A549 (cell line): ENCODE measurements at regions not wholly inside any gene's neighbourhood (a gene's known extent, or its start where the extent isn't known, plus 50 kb on each side); places are given as distances from the start of the nearest gene placed in this dataset.

Experiments
- ATAC-seq, 2 experiments: fragments of 200-7000 bp in 1 of 2; fragments of >200 bp in 1 of 2; cut with Nextera tagmentation in 1 of 2; cut with Tn5 transposase in 1 of 2; 3 replicates each; pipeline versions ENCODE4 v1.8.0 to v1.9.1; 2018 to 2020; ENCODE audit warnings: mild to moderate bottlenecking in 1 of 2, moderate library complexity in 1 of 2
- CTCF ChIA-PET: fragments of 300-600 bp; sonication (Branson Sonifier 250); formaldehyde crosslinking; extraction: SDS; loops from one replicate; lab custom pipeline; 2021; ENCODE audit warnings: antibody characterized with exemption, inconsistent platforms; lab: Yijun Ruan, JAX
- POLR2A ChIA-PET: fragments of 350-600 bp; formaldehyde crosslinking; extraction: SDS; loops from one replicate; lab custom pipeline; 2021; ENCODE audit warnings: antibody characterized with exemption, inconsistent platforms; lab: Yijun Ruan, JAX
- DNase-seq, 2 experiments: peaks; one replicate each; pipeline versions ENCODE4 v3.0.0 to v3.0.0-alpha.2; 2011 to 2016; ENCODE audit warnings: low read depth in 1 of 2, low spot score in 1 of 2
- FAIRE-seq: peaks from 2 replicates; lab custom pipeline; 2011; peaks lifted over from hg19 to GRCh38; lab: Jason Lieb, UNC
- H3K27ac ChIP-seq, 2 experiments: fragments of >200 bp; sonication (Bioruptor Twin); formaldehyde crosslinking; 3 replicates each; pipeline ENCODE4 v1.5.1; 2016 to 2017
- H3K4me1 ChIP-seq: fragments of >200 bp; sonication (Bioruptor Twin); formaldehyde crosslinking; 3 replicates; pipeline ENCODE4 v1.6.1; 2016
- H3K4me2 ChIP-seq: fragments of >200 bp; sonication (Bioruptor Twin); formaldehyde crosslinking; 3 replicates; pipeline ENCODE4 v1.6.1; 2016
- H3K4me3 ChIP-seq: fragments of >200 bp; sonication (Bioruptor Twin); formaldehyde crosslinking; 3 replicates; pipeline ENCODE4 v1.5.1; 2016
- H3K9me3 ChIP-seq: fragments of >200 bp; sonication (Bioruptor Twin); formaldehyde crosslinking; 3 replicates; pipeline ENCODE4 v1.6.1; 2016
- BHLHE40 ChIP-seq: IDR thresholded peaks from 2 replicates; pipeline ENCODE4 v1.6.1; 2012; ENCODE audit warnings: low read depth, low read length, inconsistent platforms
- CBX2 ChIP-seq: fragments of 200-600 bp; sonication (generic); IDR thresholded peaks from 2 replicates; pipeline ENCODE4 v1.6.1; 2016; ENCODE audit warnings: low read depth, mild to moderate bottlenecking, borderline replicate concordance
- CBX8 ChIP-seq: fragments of 200-600 bp; sonication (generic); IDR thresholded peaks from 2 replicates; pipeline ENCODE4 v1.6.1; 2016
- CHD4 ChIP-seq: fragments of 200-600 bp; sonication (generic); IDR thresholded peaks from 2 replicates; pipeline ENCODE4 v1.6.1; 2016; ENCODE audit warnings: antibody characterized with exemption, mild to moderate bottlenecking, borderline replicate concordance
- EHMT2 ChIP-seq: fragments of 200-600 bp; sonication (generic); IDR thresholded peaks from 2 replicates; pipeline ENCODE4 v1.6.1; 2016; ENCODE audit warnings: antibody characterized with exemption, low read depth, mild to moderate bottlenecking, moderate library complexity
- FOSB ChIP-seq: fragments of 250-450 bp; sonication (Bioruptor Pico); IDR thresholded peaks from 2 replicates; pipeline ENCODE4 v1.5.0; 2020; ENCODE audit warnings: mild to moderate bottlenecking, moderate library complexity
- FOSL2 ChIP-seq, 2 experiments: fragments of 450-650 bp in 1 of 2; fragments of >200 bp in 1 of 2; sonication (Bioruptor Twin) in 1 of 2; formaldehyde crosslinking; IDR thresholded peaks; 2 replicates each; pipeline versions ENCODE4 v1.5.0 to v1.6.1; 2016 to 2020; ENCODE audit warnings: mild to moderate bottlenecking in 1 of 2, moderate library complexity in 1 of 2
- GATA3 ChIP-seq: IDR thresholded peaks from 2 replicates; pipeline ENCODE4 v1.6.1; 2012; ENCODE audit warnings: borderline replicate concordance
- HDAC2 ChIP-seq: fragments of 200-600 bp; sonication (generic); IDR thresholded peaks from 2 replicates; pipeline ENCODE4 v1.6.1; 2016
- HOXB13 ChIP-seq: fragments of 250-450 bp; sonication (Bioruptor Pico); IDR thresholded peaks from 2 replicates; pipeline ENCODE4 v1.5.0; 2020; ENCODE audit warnings: low read depth, mild to moderate bottlenecking, moderate library complexity
- JUNB ChIP-seq: fragments of >200 bp; sonication (Bioruptor Twin); formaldehyde crosslinking; IDR thresholded peaks from 2 replicates; pipeline ENCODE4 v1.6.1; 2016
- MAFK ChIP-seq: fragments of 450-650 bp; IDR thresholded peaks from 2 replicates; pipeline ENCODE4 v1.6.1; 2014; ENCODE audit not compliant: partially characterized antibody
- MAZ ChIP-seq: fragments of 150-350 bp; IDR thresholded peaks from 2 replicates; pipeline ENCODE4 v1.6.1; 2014; ENCODE audit warnings: antibody characterized with exemption, low read depth, low read length, borderline replicate concordance
- NPAS2 ChIP-seq: fragments of 250-450 bp; sonication (Bioruptor Pico); IDR thresholded peaks from 2 replicates; pipeline ENCODE4 v1.8.0; 2022; ENCODE audit warnings: mild to moderate bottlenecking, moderate library complexity, borderline replicate concordance
- RARB ChIP-seq: fragments of 250-450 bp; sonication (Bioruptor Pico); IDR thresholded peaks from 2 replicates; pipeline ENCODE4 v1.8.0; 2021; ENCODE audit warnings: mild to moderate bottlenecking, moderate library complexity
- RCOR1 ChIP-seq: fragments of 150-350 bp; IDR thresholded peaks from 2 replicates; pipeline ENCODE4 v1.6.1; 2014; ENCODE audit warnings: antibody characterized with exemption, low read length, low read depth
- RFX5 ChIP-seq: fragments of 450-650 bp; IDR thresholded peaks from 2 replicates; pipeline ENCODE4 v1.7.1; 2014; ENCODE audit warnings: antibody characterized with exemption, mild to moderate bottlenecking, moderate library complexity
- RNF2 ChIP-seq: fragments of 200-600 bp; sonication (generic); IDR thresholded peaks from 2 replicates; pipeline ENCODE4 v1.6.1; 2016; ENCODE audit warnings: low read depth, mild to moderate bottlenecking, antibody characterized with exemption, moderate library complexity, borderline replicate concordance
- SMC3 ChIP-seq: fragments of >200 bp; sonication (Bioruptor Twin); formaldehyde crosslinking; IDR thresholded peaks from 3 replicates; pipeline ENCODE4 v1.6.1; 2018; ENCODE audit warnings: inconsistent platforms
- TP53 ChIP-seq: fragments of 250-450 bp; sonication (Bioruptor Pico); IDR thresholded peaks from 2 replicates; pipeline ENCODE4 v1.5.0; 2021; ENCODE audit warnings: mild to moderate bottlenecking, moderate library complexity
- ZFP36 ChIP-seq: fragments of 450-650 bp; IDR thresholded peaks from 2 replicates; pipeline ENCODE4 v1.6.1; 2014; ENCODE audit warnings: borderline replicate concordance; ENCODE audit not compliant: partially characterized antibody
- WGBS: methylation state at CpG from one replicate; pipeline ENCODE4 v1.1.6; 2017; ENCODE audit errors: missing lambda C conversion rate; 5-methylcytosine and 5-hydroxymethylcytosine counted together
- TF ChIP-seq, protein P1 (sequence below): fragments of 200-600 bp; sonication (generic); IDR thresholded peaks from 2 replicates; pipeline ENCODE4 v1.6.1; 2016; ENCODE audit warnings: antibody characterized with exemption, mild to moderate bottlenecking, moderate library complexity
- TF ChIP-seq, protein P2 (sequence below): fragments of >200 bp; sonication (Bioruptor Twin); formaldehyde crosslinking; IDR thresholded peaks from 3 replicates; pipeline ENCODE4 v1.6.1; 2016
- TF ChIP-seq, protein P3 (sequence below): fragments of 450-650 bp; IDR thresholded peaks from 2 replicates; pipeline ENCODE4 v1.6.1; 2014; ENCODE audit warnings: antibody characterized with exemption
- TF ChIP-seq, protein P4 (sequence below): IDR thresholded peaks from 2 replicates; pipeline ENCODE4 v1.6.1; 2012

DNA sequence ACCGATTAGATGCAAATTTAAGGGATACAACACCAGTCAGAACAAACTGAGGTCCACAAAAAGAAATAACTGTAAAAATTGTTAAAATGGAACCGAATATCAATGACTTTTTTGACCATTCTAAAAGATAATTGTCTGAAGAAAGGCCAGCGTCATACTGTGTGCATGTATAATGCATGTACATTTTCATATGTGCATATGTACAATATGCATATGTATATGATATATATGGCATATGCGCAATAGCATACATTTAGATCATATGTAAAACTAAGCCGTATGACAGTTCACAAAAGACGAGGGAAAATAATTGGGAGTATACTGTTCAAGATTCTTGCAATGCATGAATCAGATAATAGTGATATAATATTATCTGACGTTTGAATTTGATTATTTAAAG, 475.8 kb upstream of the TMEM132C start:
- Histone ChIP-seq H3K9me3 (no peaks in the 10 kb centered on the region), H3K4me3 (no peak overlapping the region)
- TF ChIP-seq CHD4 (no peak), RFX5 (no peak), NPAS2 (CRISPR knock-in tag) (no peak), RCOR1 (no peak), JUNB (no peak), GATA3 (no peak), TP53 (no peak), MAFK (no peak), HOXB13 (CRISPR knock-in tag) (no peak), RNF2 (no peak), MAZ (no peak), FOSL2 (IDR thresholded peaks at IDR 0.05) (no peak), FOSL2 (CRISPR knock-in tag; IDR thresholded peaks at IDR 0.05) (no peak), CBX2 (no peak), HDAC2 (no peak), EHMT2 (no peak), FOSB (no peak), ZFP36 (no peak)
- TF ChIP-seq, protein P1, sequence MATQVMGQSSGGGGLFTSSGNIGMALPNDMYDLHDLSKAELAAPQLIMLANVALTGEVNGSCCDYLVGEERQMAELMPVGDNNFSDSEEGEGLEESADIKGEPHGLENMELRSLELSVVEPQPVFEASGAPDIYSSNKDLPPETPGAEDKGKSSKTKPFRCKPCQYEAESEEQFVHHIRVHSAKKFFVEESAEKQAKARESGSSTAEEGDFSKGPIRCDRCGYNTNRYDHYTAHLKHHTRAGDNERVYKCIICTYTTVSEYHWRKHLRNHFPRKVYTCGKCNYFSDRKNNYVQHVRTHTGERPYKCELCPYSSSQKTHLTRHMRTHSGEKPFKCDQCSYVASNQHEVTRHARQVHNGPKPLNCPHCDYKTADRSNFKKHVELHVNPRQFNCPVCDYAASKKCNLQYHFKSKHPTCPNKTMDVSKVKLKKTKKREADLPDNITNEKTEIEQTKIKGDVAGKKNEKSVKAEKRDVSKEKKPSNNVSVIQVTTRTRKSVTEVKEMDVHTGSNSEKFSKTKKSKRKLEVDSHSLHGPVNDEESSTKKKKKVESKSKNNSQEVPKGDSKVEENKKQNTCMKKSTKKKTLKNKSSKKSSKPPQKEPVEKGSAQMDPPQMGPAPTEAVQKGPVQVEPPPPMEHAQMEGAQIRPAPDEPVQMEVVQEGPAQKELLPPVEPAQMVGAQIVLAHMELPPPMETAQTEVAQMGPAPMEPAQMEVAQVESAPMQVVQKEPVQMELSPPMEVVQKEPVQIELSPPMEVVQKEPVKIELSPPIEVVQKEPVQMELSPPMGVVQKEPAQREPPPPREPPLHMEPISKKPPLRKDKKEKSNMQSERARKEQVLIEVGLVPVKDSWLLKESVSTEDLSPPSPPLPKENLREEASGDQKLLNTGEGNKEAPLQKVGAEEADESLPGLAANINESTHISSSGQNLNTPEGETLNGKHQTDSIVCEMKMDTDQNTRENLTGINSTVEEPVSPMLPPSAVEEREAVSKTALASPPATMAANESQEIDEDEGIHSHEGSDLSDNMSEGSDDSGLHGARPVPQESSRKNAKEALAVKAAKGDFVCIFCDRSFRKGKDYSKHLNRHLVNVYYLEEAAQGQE: no peak
- TF ChIP-seq, protein P2, sequence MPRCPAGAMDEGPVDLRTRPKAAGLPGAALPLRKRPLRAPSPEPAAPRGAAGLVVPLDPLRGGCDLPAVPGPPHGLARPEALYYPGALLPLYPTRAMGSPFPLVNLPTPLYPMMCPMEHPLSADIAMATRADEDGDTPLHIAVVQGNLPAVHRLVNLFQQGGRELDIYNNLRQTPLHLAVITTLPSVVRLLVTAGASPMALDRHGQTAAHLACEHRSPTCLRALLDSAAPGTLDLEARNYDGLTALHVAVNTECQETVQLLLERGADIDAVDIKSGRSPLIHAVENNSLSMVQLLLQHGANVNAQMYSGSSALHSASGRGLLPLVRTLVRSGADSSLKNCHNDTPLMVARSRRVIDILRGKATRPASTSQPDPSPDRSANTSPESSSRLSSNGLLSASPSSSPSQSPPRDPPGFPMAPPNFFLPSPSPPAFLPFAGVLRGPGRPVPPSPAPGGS: no peak
- TF ChIP-seq, all 56 proteins: peak for 0
- ChIA-PET CTCF (no interaction called here), POLR2A (no interaction called here)
- no peaks in the 10 kb centered on the region for H3K4me1 ChIP-seq
- 13% methylated on average over 7 of the region's 7 CpGs for WGBS
- FAIRE-seq (no peak), DNase-seq (no peak), ATAC-seq (no peak)
- H3K4me2 ChIP-seq: no peak overlapping the region
- no peak overlapping the region for H3K27ac ChIP-seq

DNA sequence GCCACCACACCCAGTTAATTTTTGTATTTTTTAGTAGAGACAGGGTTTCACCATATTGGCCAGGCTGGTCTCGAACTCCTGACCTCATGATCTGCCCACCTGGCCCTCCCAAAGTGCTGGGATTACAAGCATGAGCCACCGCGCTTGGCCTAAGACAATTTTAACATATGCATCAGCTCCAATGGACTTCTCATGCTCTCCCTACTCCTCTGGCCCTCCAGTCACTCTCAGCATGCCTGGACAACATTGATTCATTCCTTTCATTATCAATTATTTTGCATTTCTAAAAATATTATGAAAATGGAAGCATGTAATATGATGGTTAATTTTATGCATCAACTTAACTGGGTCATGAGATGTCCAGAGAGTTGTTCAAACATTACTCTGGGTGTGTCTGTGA, 469.1 kb upstream of the TMEM132C start:
- no peaks in the 10 kb centered on the region for H3K9me3 ChIP-seq
- H3K4me3 ChIP-seq: no peak overlapping the region
- no peak for FAIRE-seq
- TF ChIP-seq BHLHE40: no peak
- TF ChIP-seq RARB (CRISPR knock-in tag): no peak
- TF ChIP-seq, protein P3, sequence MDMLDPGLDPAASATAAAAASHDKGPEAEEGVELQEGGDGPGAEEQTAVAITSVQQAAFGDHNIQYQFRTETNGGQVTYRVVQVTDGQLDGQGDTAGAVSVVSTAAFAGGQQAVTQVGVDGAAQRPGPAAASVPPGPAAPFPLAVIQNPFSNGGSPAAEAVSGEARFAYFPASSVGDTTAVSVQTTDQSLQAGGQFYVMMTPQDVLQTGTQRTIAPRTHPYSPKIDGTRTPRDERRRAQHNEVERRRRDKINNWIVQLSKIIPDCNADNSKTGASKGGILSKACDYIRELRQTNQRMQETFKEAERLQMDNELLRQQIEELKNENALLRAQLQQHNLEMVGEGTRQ: no peak
- no peak for TF ChIP-seq SMC3
- TF ChIP-seq FOSB: no peak
- TF ChIP-seq, protein P4, sequence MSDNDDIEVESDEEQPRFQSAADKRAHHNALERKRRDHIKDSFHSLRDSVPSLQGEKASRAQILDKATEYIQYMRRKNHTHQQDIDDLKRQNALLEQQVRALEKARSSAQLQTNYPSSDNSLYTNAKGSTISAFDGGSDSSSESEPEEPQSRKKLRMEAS: no peak
- no peak for TF ChIP-seq CBX8
- TF ChIP-seq, all 56 proteins: peak for 0
- DNase-seq (no peak), ATAC-seq (no peak)
- CTCF ChIA-PET: no interaction called here
- POLR2A ChIA-PET: no interaction called here
- Histone ChIP-seq H3K4me1 (no peaks in the 10 kb centered on the region), H3K27ac (no peak overlapping the region), H3K4me2 (no peak overlapping the region)
- WGBS: 31% methylated on average over 3 of the region's 3 CpGs
